ENCODE measurements at regions not wholly inside any gene's neighbourhood (a gene's known extent, or its start where the extent isn't known, plus 50 kb on each side); places are given as distances from the start of the nearest gene placed in this dataset.

GRCh38 chr4:35511851-35512250 lies 732.5 kb downstream of the ARAP2 start:
- ChIA-PET CTCF (no interaction called here), POLR2A (no interaction called here)

GRCh38 chr4:35516102-35516501 lies 728.2 kb downstream of the ARAP2 start:
- POLR2A ChIA-PET: no interaction called here
- no peak overlapping the region for H3K4me3 ChIP-seq (ENCODE audit: low read depth, low read length)
- CTCF ChIA-PET: no interaction called here
- TF ChIP-seq, protein P1, sequence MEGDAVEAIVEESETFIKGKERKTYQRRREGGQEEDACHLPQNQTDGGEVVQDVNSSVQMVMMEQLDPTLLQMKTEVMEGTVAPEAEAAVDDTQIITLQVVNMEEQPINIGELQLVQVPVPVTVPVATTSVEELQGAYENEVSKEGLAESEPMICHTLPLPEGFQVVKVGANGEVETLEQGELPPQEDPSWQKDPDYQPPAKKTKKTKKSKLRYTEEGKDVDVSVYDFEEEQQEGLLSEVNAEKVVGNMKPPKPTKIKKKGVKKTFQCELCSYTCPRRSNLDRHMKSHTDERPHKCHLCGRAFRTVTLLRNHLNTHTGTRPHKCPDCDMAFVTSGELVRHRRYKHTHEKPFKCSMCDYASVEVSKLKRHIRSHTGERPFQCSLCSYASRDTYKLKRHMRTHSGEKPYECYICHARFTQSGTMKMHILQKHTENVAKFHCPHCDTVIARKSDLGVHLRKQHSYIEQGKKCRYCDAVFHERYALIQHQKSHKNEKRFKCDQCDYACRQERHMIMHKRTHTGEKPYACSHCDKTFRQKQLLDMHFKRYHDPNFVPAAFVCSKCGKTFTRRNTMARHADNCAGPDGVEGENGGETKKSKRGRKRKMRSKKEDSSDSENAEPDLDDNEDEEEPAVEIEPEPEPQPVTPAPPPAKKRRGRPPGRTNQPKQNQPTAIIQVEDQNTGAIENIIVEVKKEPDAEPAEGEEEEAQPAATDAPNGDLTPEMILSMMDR (IDR thresholded peaks at IDR 0.05; ENCODE audit: insufficient read depth, low read length, missing control alignments): no peak
- no peak for DNase-seq (ENCODE audit: low read depth, low spot score)

More at GRCh38 chr4:35511851-35512250, 732.5 kb downstream of the ARAP2 start:
- TF ChIP-seq, protein P1 (IDR thresholded peaks at IDR 0.05; ENCODE audit: insufficient read depth, low read length, missing control alignments): no peak
- H3K4me3 ChIP-seq (ENCODE audit: low read depth, low read length): no peak overlapping the region
- no peak for DNase-seq (ENCODE audit: low read depth, low spot score)

DNA sequence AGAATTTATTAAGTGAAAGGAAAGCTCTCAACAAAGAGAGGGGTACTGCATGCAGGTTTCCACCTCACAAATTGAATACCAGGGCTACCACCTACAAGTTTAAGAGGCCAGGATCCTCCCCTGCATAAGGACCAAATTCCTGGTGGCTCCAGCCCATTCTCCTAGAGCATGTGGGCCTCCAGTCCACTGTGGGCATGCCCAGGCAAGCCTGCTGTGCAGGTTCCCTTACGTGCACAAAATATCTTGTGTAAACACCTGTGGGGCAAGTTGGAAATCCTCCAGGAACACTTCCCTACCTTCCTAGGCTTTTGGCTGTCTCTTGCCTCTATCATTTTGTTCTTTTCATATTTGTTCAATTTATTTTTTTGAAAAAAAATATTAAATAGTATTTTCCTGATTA lies 724.3 kb downstream of the ARAP2 start:
- ChIA-PET POLR2A (no interaction called here), CTCF (no interaction called here)
- TF ChIP-seq, protein P1 (IDR thresholded peaks at IDR 0.05; ENCODE audit: insufficient read depth, low read length, missing control alignments): no peak
- no peak overlapping the region for H3K4me3 ChIP-seq (ENCODE audit: low read depth, low read length)
- no peak for DNase-seq (ENCODE audit: low read depth, low spot score)

- ChIA-PET CTCF (no interaction called here), POLR2A (no interaction called here)
- no peak for DNase-seq (ENCODE audit: low read depth, low spot score)
- TF ChIP-seq, protein P1 (IDR thresholded peaks at IDR 0.05; ENCODE audit: insufficient read depth, low read length, missing control alignments): no peak
- H3K4me3 ChIP-seq (ENCODE audit: low read depth, low read length): no peak overlapping the region
Measured at GRCh38 chr4:35521682-35522081, 722.6 kb downstream of the ARAP2 start.

DNA sequence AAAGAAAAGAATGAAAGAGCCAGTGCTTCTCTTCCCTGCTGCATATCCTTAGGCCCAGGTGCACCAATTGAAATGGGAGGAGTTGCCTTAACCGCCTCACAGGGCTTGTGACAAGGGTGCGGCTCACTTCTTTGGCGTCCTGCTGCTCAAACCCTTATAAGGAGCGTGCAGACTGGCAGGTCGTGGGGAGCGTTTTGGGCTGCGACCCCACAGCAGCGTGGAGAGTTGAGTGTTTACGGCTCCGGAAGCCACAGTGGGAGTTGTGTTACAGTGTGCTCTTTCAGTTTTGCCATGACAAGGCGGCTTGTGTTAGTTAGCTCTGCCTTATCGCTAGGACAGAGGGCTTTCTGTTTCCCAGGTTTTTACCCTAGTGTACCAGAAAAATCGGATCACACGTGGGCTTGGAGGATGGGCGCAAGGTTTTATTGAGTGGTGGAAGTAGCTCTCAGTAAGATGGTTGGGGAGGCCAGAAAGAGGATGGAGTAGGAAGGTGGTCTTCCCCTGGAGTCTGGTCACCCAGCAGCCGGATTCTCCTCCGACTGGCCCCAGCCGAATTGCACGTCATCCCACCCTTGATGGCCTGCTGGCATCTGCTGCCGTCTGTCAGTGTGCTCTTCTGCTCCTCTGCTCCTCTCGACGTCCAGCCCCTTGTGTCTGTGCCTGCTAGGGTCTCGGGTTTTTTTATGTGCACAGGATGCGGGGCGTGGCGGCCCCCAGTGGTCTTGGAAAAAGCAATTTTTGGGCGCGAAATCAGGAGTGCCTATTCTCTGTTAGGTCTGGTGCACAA lies 718.9 kb downstream of the ARAP2 start:
- POLR2A ChIA-PET: no interaction called here
- CTCF ChIA-PET: no interaction called here
- no peak for DNase-seq (ENCODE audit: low read depth, low spot score)
- TF ChIP-seq, protein P1 (IDR thresholded peaks at IDR 0.05; ENCODE audit: insufficient read depth, low read length, missing control alignments): no peak
- no peak overlapping the region for H3K4me3 ChIP-seq (ENCODE audit: low read depth, low read length)

DNA sequence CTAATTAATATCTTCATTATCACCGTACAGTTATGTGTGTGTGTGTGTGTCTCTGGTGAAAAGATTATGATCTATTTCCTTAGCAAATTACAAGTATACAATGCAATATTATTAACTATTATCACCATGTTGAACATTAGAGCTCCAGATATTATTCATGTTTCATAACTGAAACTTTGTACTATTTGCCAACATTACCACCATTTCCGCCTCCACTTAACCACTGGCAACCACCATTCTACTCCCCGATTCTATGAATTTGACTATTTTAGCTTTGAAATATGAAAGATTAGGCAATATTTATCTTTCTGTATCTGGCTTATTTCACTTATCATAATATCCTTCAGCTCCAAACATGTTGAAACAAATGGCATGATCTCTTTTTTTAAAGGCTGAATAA lies 717.9 kb downstream of the ARAP2 start:
- no peak for DNase-seq (ENCODE audit: low read depth, low spot score)
- TF ChIP-seq, protein P1 (IDR thresholded peaks at IDR 0.05; ENCODE audit: insufficient read depth, low read length, missing control alignments): no peak
- CTCF ChIA-PET: no interaction called here
- POLR2A ChIA-PET: no interaction called here
- H3K4me3 ChIP-seq (ENCODE audit: low read depth, low read length): no peak overlapping the region
